OCI-LY3 (cell line): ENCODE measurements at regions not wholly inside any gene's neighbourhood (a gene's known extent, or its start where the extent isn't known, plus 50 kb on each side); places are given as distances from the start of the nearest gene placed in this dataset.

Experiments
- H2AFZ ChIP-seq: fragments of 200-600, 300-600 bp; shearing (Covaris generic); 2 replicates; pipeline ENCODE4 v1.6.0; 2014; ENCODE audit warnings: antibody characterized with exemption, low read depth, low read length
- H3K27ac ChIP-seq: fragments of 200-600, 300-600 bp; sonication (generic); 2 replicates; pipeline ENCODE4 v1.5.1; 2014; ENCODE audit warnings: mild to moderate bottlenecking, low read length, moderate library complexity, mixed read lengths
- H3K27me3 ChIP-seq: fragments of 200-600, 300-600 bp; sonication (generic); 2 replicates; pipeline ENCODE4 v1.6.1; 2014; ENCODE audit warnings: low read depth, low read length, mixed read lengths
- H3K36me3 ChIP-seq: fragments of 200-600, 300-600 bp; sonication (generic); replicated peaks from 2 replicates; pipeline ENCODE3; 2014; ENCODE audit warnings: low read depth, low read length, mixed read lengths
- H3K4me1 ChIP-seq: fragments of 300-600, 200-600 bp; sonication (generic); 2 replicates; pipeline ENCODE4 v1.6.1; 2014; ENCODE audit warnings: low read length, mixed read lengths
- H3K4me2 ChIP-seq: fragments of 200-600, 300-600 bp; sonication (generic); 2 replicates; pipeline ENCODE4 v1.6.1; 2014; ENCODE audit warnings: low read length, mixed read lengths
- H3K4me3 ChIP-seq: fragments of 300-600, 200-600 bp; sonication (generic); 2 replicates; pipeline ENCODE4 v1.5.1; 2014; ENCODE audit warnings: antibody characterized with exemption, mild to moderate bottlenecking, low read length, moderate library complexity
- H3K79me2 ChIP-seq: fragments of 300-600, 200-600 bp; shearing (Covaris generic); 2 replicates; pipeline ENCODE4 v1.6.1; 2014; ENCODE audit warnings: mild to moderate bottlenecking, low read length, mixed read lengths
- H3K9ac ChIP-seq: fragments of 300-600, 200-600 bp; shearing (Covaris generic); 2 replicates; pipeline ENCODE4 v1.6.0; 2014; ENCODE audit warnings: mild to moderate bottlenecking, low read length, moderate library complexity
- H3K9me3 ChIP-seq: fragments of 200-600, 300-600 bp; shearing (Covaris generic); 2 replicates; pipeline ENCODE4 v1.6.1; 2014; ENCODE audit warnings: low read length, mixed read lengths; ENCODE audit not compliant: insufficient read depth
- H4K20me1 ChIP-seq: fragments of 200-600, 300-600 bp; sonication (generic); 2 replicates; pipeline ENCODE4 v1.6.1; 2016; ENCODE audit warnings: low read length, mixed read lengths; ENCODE audit not compliant: insufficient read depth
- CTCF ChIP-seq: fragments of 200-600, 300-600 bp; sonication (generic); IDR thresholded peaks from 2 replicates; pipeline ENCODE4 v1.5.1; 2014; ENCODE audit warnings: antibody characterized with exemption, low read length, low read depth
- EZH2phosphoT487 ChIP-seq: fragments of 200-600 bp; shearing (Covaris generic); IDR thresholded peaks from 2 replicates; pipeline ENCODE4 v1.6.1; 2018; ENCODE audit warnings: antibody characterized with exemption, mixed run types, low read depth

- no peaks in the 10 kb centered on the region for H3K4me1 ChIP-seq
- H3K79me2 ChIP-seq, result no peaks in the 10 kb centered on the region
- H3K36me3 ChIP-seq, result no peaks in the 10 kb centered on the region
- H3K9ac ChIP-seq, result no peak overlapping the region
- H3K4me3 ChIP-seq, result no peak overlapping the region
- peaks cover 3% of the 10 kb centered on the region; the same call in 1 of the 2 replicates for H3K27me3 ChIP-seq
- no peaks in the 10 kb centered on the region for H4K20me1 ChIP-seq
- TF ChIP-seq CTCF (no peak), EZH2phosphoT487 (no peak)
- no peak overlapping the region for H3K4me2 ChIP-seq
- H2AFZ ChIP-seq, result no peak overlapping the region
- no peak overlapping the region for H3K27ac ChIP-seq
- H3K9me3 ChIP-seq, result no peaks in the 10 kb centered on the region
These were observed 66.4 kb upstream of the CD180 start for GRCh38 chr5:67262956-67263355.

- no peak overlapping the region for H3K27ac ChIP-seq
- no peaks in the 10 kb centered on the region for H3K9me3 ChIP-seq
- no peaks in the 10 kb centered on the region for H4K20me1 ChIP-seq
- H3K36me3 ChIP-seq, result no peaks in the 10 kb centered on the region
- no peak overlapping the region for H2AFZ ChIP-seq
- TF ChIP-seq CTCF (no peak), EZH2phosphoT487 (no peak)
- peaks cover 3% of the 10 kb centered on the region; the same call in 1 of the 2 replicates for H3K27me3 ChIP-seq
- no peaks in the 10 kb centered on the region for H3K4me1 ChIP-seq
- no peak overlapping the region for H3K4me2 ChIP-seq
- no peak overlapping the region for H3K4me3 ChIP-seq
- no peaks in the 10 kb centered on the region for H3K79me2 ChIP-seq
- no peak overlapping the region for H3K9ac ChIP-seq
These were observed 65.6 kb upstream of the CD180 start for GRCh38 chr5:67262206-67262605.

- no peak overlapping the region for H3K4me3 ChIP-seq
- H3K27ac ChIP-seq, result no peak overlapping the region
- no peak overlapping the region for H2AFZ ChIP-seq
- no peaks in the 10 kb centered on the region for H3K79me2 ChIP-seq
- no peaks in the 10 kb centered on the region for H4K20me1 ChIP-seq
- no peaks in the 10 kb centered on the region for H3K9me3 ChIP-seq
- no peak overlapping the region for H3K9ac ChIP-seq
- peaks cover 3% of the 10 kb centered on the region; the same call in 1 of the 2 replicates for H3K27me3 ChIP-seq
- H3K36me3 ChIP-seq, result no peaks in the 10 kb centered on the region
- H3K4me1 ChIP-seq, result no peaks in the 10 kb centered on the region
- no peak for TF ChIP-seq CTCF
- TF ChIP-seq EZH2phosphoT487, result no peak
- H3K4me2 ChIP-seq, result no peak overlapping the region
These were observed 63.1 kb upstream of the CD180 start for GRCh38 chr5:67259548-67260215.

- no peak overlapping the region for H3K27ac ChIP-seq
- H3K4me3 ChIP-seq, result no peak overlapping the region
- no peaks in the 10 kb centered on the region for H3K9me3 ChIP-seq
- no peak overlapping the region for H3K4me2 ChIP-seq
- H3K9ac ChIP-seq, result no peak overlapping the region
- no peaks in the 10 kb centered on the region for H3K36me3 ChIP-seq
- H3K4me1 ChIP-seq, result no peaks in the 10 kb centered on the region
- no peak overlapping the region for H2AFZ ChIP-seq
- TF ChIP-seq EZH2phosphoT487, result no peak
- no peak for TF ChIP-seq CTCF
- H3K79me2 ChIP-seq, result no peaks in the 10 kb centered on the region
- H3K27me3 ChIP-seq, result no peaks in the 10 kb centered on the region
- H4K20me1 ChIP-seq, result no peaks in the 10 kb centered on the region
These were observed 60.9 kb upstream of the CD180 start for GRCh38 chr5:67257500-67257899.
